ENCODE measurements at regions not wholly inside any gene's neighbourhood (a gene's known extent, or its start where the extent isn't known, plus 50 kb on each side); places are given as distances from the start of the nearest gene placed in this dataset.

DNA sequence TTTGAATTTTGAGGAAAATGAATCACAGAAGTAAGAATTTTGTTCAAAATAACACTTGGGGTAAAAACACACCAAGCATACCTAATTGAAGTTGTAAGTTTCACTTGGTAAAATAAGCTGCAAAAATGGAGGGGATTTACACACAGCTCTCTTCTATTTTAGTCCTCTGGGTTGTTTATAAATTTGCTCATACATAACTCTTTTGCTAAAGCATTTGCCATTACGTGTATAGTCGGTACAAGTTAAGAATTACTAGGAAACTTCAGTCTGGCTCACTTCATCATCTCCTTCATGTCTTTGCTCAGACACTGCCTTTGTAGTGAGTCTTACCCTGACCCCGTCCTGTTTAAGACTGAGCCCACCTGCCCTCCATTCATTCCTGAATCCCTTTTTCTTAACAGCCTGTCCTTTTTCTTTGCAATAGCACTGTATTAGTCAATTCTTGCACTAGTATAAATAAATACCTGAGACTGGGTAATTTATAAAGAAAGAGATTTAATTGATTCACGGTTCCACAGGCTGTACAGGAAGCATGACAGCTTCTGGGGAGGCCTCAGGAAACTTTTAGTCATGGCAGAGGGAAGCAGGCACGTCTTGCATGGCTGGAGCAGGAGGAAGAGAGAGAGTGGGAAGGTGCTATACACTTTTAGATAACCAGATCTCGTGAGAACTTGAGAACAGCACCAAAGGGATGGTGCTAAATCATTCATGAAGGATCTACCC, 451.1 kb downstream of the PCNX1 start:
- Histone ChIP-seq H4K8ac (ENCODE audit: low read depth in 2 of 2, low read length in 2 of 2) (peak overlapping the region; percentile 30 to 66; a peak in 3 of 4 replicates), H2BK20ac (ENCODE audit: low read depth, low read length) (peak overlapping the region; percentile 38), H4K5ac (ENCODE audit: low read depth, low read length) (peak overlapping the region; percentile 91), H3K36me3 (ENCODE audit: control insufficient read depth, insufficient read depth, low read length) (no peaks in the 10 kb centered on the region), H2BK120ac (ENCODE audit: low read depth, low read length) (peak overlapping the region; percentile 23; the same call in 1 of the 2 replicates), H2AK9ac (replicated peaks; ENCODE audit: low read depth, low read length, poor library complexity) (no peak overlapping the region), H3K79me1 (ENCODE audit: low read depth in 1 of 2, low read length in 2 of 2) (peaks cover 25 to 74% of the 10 kb centered on the region in 2 experiments), H3K4ac (ENCODE audit: low read depth, low read length) (peak overlapping the region; percentile 72; the same call in 1 of the 2 replicates), H3K9me3 (ENCODE audit: control insufficient read depth, insufficient read depth, low read length) (no peaks in the 10 kb centered on the region), H4K20me1 (ENCODE audit: insufficient read depth, low read length) (peaks cover 8% of the 10 kb centered on the region; the same call in 1 of the 2 replicates), H3K27ac (ENCODE audit: insufficient read depth, low read length) (peak overlapping the region; percentile 79), H2AK5ac (ENCODE audit: low read depth, low read length) (peak overlapping the region; percentile 37; the same call in 1 of the 2 replicates), H2AFZ (replicated peaks; ENCODE audit: low read length, poor library complexity) (no peak overlapping the region), H2BK15ac (ENCODE audit: low read depth, low read length) (peak overlapping the region; percentile 51; the same call in 2 of the 3 replicates), H2BK5ac (ENCODE audit: low read depth, low read length, poor library complexity, severe bottlenecking) (peak overlapping the region; percentile 95), H3K4me2 (ENCODE audit: low read depth, low read length) (peak overlapping the region; percentile 69; the same call in 1 of the 2 replicates), H3K9me1 (ENCODE audit: insufficient read depth, low read length) (peaks cover 8% of the 10 kb centered on the region; the same call in 1 of the 2 replicates), H3K27me3 (ENCODE audit: control insufficient read depth, insufficient read depth, low read length) (no peaks in the 10 kb centered on the region), H4K91ac (ENCODE audit: insufficient read depth, low read depth, low read length) (peak overlapping the region; percentile 19; the same call in 1 of the 2 replicates), H3K4me1 (ENCODE audit: control insufficient read depth, insufficient read depth, low read length) (peaks cover 21% of the 10 kb centered on the region), H3K9ac (ENCODE audit: low read depth, low read length) (no peak overlapping the region), H3K18ac (ENCODE audit: low read depth, low read length) (peak overlapping the region; percentile 91), H3K14ac (replicated peaks; ENCODE audit: low read depth, low read length) (peak overlapping the region; percentile 57), H3K4me3 (ENCODE audit: insufficient read depth, low read depth, low read length) (no peak overlapping the region), H3K56ac (ENCODE audit: extremely low read depth, insufficient read depth, low read length) (no peak overlapping the region), H3K23ac (ENCODE audit: low read depth, low read length) (peak overlapping the region; percentile 18; the same call in 1 of the 2 replicates)
- POLR2A ChIA-PET (ENCODE audit: unreplicated experiment), result no interaction called here
- CTCF ChIA-PET, result interaction anchor here (1.5 kb wide), 1 partner anchor 1062 kb away, joined by 3 read pairs; no protein-coding TSS in a partner anchor
- TF ChIP-seq MAZ (IDR thresholded peaks at IDR 0.05; ENCODE audit: borderline replicate concordance, low read depth, low read length) (no peak), SMC3 (IDR thresholded peaks at IDR 0.05; ENCODE audit: low read depth, low read length) (no peak), BHLHE40 (IDR thresholded peaks at IDR 0.05; ENCODE audit: low read depth, low read length) (peak; percentile 2; the same call in 1 of the 2 replicates), RFX5 (IDR thresholded peaks at IDR 0.05; ENCODE audit: low read depth, low read length) (no peak), FOS (IDR thresholded peaks at IDR 0.05; ENCODE audit: low read depth, low read length) (no peak), CEBPB (IDR thresholded peaks at IDR 0.05; ENCODE audit: low read depth, low read length) (no peak)
- TF ChIP-seq, protein P1, sequence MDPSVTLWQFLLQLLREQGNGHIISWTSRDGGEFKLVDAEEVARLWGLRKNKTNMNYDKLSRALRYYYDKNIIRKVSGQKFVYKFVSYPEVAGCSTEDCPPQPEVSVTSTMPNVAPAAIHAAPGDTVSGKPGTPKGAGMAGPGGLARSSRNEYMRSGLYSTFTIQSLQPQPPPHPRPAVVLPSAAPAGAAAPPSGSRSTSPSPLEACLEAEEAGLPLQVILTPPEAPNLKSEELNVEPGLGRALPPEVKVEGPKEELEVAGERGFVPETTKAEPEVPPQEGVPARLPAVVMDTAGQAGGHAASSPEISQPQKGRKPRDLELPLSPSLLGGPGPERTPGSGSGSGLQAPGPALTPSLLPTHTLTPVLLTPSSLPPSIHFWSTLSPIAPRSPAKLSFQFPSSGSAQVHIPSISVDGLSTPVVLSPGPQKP (IDR thresholded peaks at IDR 0.05; ENCODE audit: borderline replicate concordance, low read depth, low read length), result no peak
- TF ChIP-seq, protein P2, sequence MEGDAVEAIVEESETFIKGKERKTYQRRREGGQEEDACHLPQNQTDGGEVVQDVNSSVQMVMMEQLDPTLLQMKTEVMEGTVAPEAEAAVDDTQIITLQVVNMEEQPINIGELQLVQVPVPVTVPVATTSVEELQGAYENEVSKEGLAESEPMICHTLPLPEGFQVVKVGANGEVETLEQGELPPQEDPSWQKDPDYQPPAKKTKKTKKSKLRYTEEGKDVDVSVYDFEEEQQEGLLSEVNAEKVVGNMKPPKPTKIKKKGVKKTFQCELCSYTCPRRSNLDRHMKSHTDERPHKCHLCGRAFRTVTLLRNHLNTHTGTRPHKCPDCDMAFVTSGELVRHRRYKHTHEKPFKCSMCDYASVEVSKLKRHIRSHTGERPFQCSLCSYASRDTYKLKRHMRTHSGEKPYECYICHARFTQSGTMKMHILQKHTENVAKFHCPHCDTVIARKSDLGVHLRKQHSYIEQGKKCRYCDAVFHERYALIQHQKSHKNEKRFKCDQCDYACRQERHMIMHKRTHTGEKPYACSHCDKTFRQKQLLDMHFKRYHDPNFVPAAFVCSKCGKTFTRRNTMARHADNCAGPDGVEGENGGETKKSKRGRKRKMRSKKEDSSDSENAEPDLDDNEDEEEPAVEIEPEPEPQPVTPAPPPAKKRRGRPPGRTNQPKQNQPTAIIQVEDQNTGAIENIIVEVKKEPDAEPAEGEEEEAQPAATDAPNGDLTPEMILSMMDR (conservative IDR thresholded peaks at IDR 0.05; ENCODE audit: low read depth, low read length), result no peak
- no TSS peak for BruUV-seq (replicated peaks)
- in situ Hi-C loops (cut with MboI; ENCODE audit: low sequenced_read_pairs), result no loop called here
- peak; percentile 44 for ATAC-seq (ENCODE audit: low read depth)
- WGBS, 2 experiments (ENCODE audit: extremely low coverage in 2 of 2, insufficient read length in 1 of 2), result no CpG with 5 or more reads among the region's 6 CpGs
- DNase-seq, result peak; percentile 82
- intact Hi-C loops (cut with micrococcal nuclease), result loop anchor here (5.0 kb wide), 1 partner anchor 54 kb away; no protein-coding TSS in a partner anchor
- dilution Hi-C loops (cut with HindIII; ENCODE audit: low sequenced_read_pairs, unreplicated experiment), result no loop called here
